Liver (tissue), 3 donors: ENCODE measurements at regions not wholly inside any gene's neighbourhood (a gene's known extent, or its start where the extent isn't known, plus 50 kb on each side); places are given as distances from the start of the nearest gene placed in this dataset.

Experiments
- ATF3 ChIP-seq: IDR thresholded peaks from 2 replicates; pipeline ENCODE4 v1.6.1; 2016; ENCODE audit warnings: antibody characterized with exemption
- CTCF ChIP-seq: fragments of 150-350 bp; IDR thresholded peaks from 2 replicates; pipeline ENCODE4 v1.5.1; 2017; ENCODE audit warnings: improper control_type of control experiment, low read depth, low read length; ENCODE audit not compliant: missing input control
- FOXA2 ChIP-seq: IDR thresholded peaks from 2 replicates; pipeline ENCODE4 v1.6.1; 2016; ENCODE audit warnings: antibody characterized with exemption
- MAX ChIP-seq: IDR thresholded peaks from 2 replicates; pipeline ENCODE4 v1.6.1; 2016; ENCODE audit warnings: antibody characterized with exemption
- RAD21 ChIP-seq, 2 donors: IDR thresholded peaks; 2 replicates each; pipeline ENCODE4 v1.6.1; 2016; ENCODE audit warnings: antibody characterized with exemption in 2 of 2, mild to moderate bottlenecking in 2 of 2
- REST ChIP-seq: IDR thresholded peaks from 2 replicates; pipeline ENCODE4 v1.6.1; 2016; ENCODE audit warnings: antibody characterized with exemption, mild to moderate bottlenecking
- RXRA ChIP-seq, 2 donors: IDR thresholded peaks; 2 replicates each; pipeline ENCODE4 v1.6.1; 2017 to 2018; ENCODE audit warnings: antibody characterized with exemption in 2 of 2, mild to moderate bottlenecking in 1 of 2
- TAF1 ChIP-seq: conservative IDR thresholded peaks from 2 replicates; pipeline ENCODE4 v1.6.1; 2016; ENCODE audit warnings: antibody characterized with exemption, mild to moderate bottlenecking
- YY1 ChIP-seq: IDR thresholded peaks from 2 replicates; pipeline ENCODE4 v1.6.1; 2016; ENCODE audit warnings: antibody characterized with exemption, mild to moderate bottlenecking
- donor health status: healthy.
- donor health status: healthy.

- TF ChIP-seq YY1 (no peak), CTCF (no peak), TAF1 (no peak), RXRA (IDR thresholded peaks at IDR 0.05) (no peak), ATF3 (no peak), RAD21 (IDR thresholded peaks at IDR 0.05) (no peak), MAX (no peak), REST (no peak), FOXA2 (no peak)
Measured at GRCh38 chr9:82412586-82413305, 424.2 kb downstream of the SPATA31D1 start.
